Activated T-helper 1 cell treated with anti-CD3 and anti-CD28 coated beads, Interleukin-2, amount 50 U/mL, for 16 hours (primary cell): ENCODE measurements at regions not wholly inside any gene's neighbourhood (a gene's known extent, or its start where the extent isn't known, plus 50 kb on each side); places are given as distances from the start of the nearest gene placed in this dataset.

ENCODE experiments used
- DNase-seq, 2 donors: peaks; one replicate each; pipeline ENCODE4 v3.0.0-alpha.2; 2020; ENCODE audit warnings: low read depth in 1 of 2, low spot score in 1 of 2

- DNase-seq: no peak
Measured at GRCh38 chr15:96093063-96093462, 237.4 kb upstream of the NR2F2 start.

- no peak for DNase-seq
Measured at GRCh38 chr15:96097661-96098060, 232.8 kb upstream of the NR2F2 start.

GRCh38 chr15:96102631-96103030, 227.9 kb upstream of the NR2F2 start:
- no peak for DNase-seq

- no peak for DNase-seq
Measured at GRCh38 chr15:96106181-96106580, 224.3 kb upstream of the NR2F2 start.

GRCh38 chr15:96106628-96107027, 223.9 kb upstream of the NR2F2 start:
- no peak for DNase-seq

- no peak for DNase-seq
Measured at GRCh38 chr15:96107916-96108315, 222.6 kb upstream of the NR2F2 start.

GRCh38 chr15:96108405-96108804, 222.1 kb upstream of the NR2F2 start:
- no peak for DNase-seq

GRCh38 chr15:96109820-96110219, 220.7 kb upstream of the NR2F2 start:
- DNase-seq: no peak

GRCh38 chr15:96112018-96112417, 218.5 kb upstream of the NR2F2 start:
- DNase-seq: no peak

- DNase-seq: no peak
Measured at GRCh38 chr15:96115642-96116041, 214.9 kb upstream of the NR2F2 start.

GRCh38 chr15:96117270-96117669, 213.2 kb upstream of the NR2F2 start:
- DNase-seq: no peak

GRCh38 chr15:96119734-96120133, 210.8 kb upstream of the NR2F2 start:
- DNase-seq: no peak

GRCh38 chr15:96121086-96121920, 209.2 kb upstream of the NR2F2 start:
- DNase-seq: no peak

- no peak for DNase-seq
Measured at GRCh38 chr15:96122077-96123027, 208.1 kb upstream of the NR2F2 start.

- no peak for DNase-seq
Measured at GRCh38 chr15:96123028-96123400, 207.5 kb upstream of the NR2F2 start.

- no peak for DNase-seq
Measured at GRCh38 chr15:96123630-96124187, 206.8 kb upstream of the NR2F2 start.

- DNase-seq: no peak
Measured at GRCh38 chr15:96124436-96124835, 206.1 kb upstream of the NR2F2 start.

GRCh38 chr15:96125721-96126415, 204.6 kb upstream of the NR2F2 start:
- DNase-seq: no peak

GRCh38 chr15:96126859-96127258, 203.6 kb upstream of the NR2F2 start:
- no peak for DNase-seq

GRCh38 chr15:96130734-96131133, 199.8 kb upstream of the NR2F2 start:
- DNase-seq: no peak

- no peak for DNase-seq
Measured at GRCh38 chr15:96132126-96132525, 198.4 kb upstream of the NR2F2 start.
